Spleen (tissue), 7 donors: ENCODE measurements at regions not wholly inside any gene's neighbourhood (a gene's known extent, or its start where the extent isn't known, plus 50 kb on each side); places are given as distances from the start of the nearest gene placed in this dataset.

Source experiments
- CTCF ChIP-seq, 11 experiments: fragments of 200-600 bp in 7 of 11; fragments of 450-650 bp in 4 of 11; sonication (generic) in 4 of 11; IDR thresholded peaks in 8 of 11; conservative IDR thresholded peaks in 3 of 11; 1 replicate in 7 of 11; 2 replicates in 4 of 11; pipeline versions ENCODE4 v1.4.0 to v1.8.0; 2016 to 2021; ENCODE audit warnings: antibody characterized with exemption in 11 of 11, inconsistent platforms in 4 of 11, mild to moderate bottlenecking in 1 of 11
- POLR2A ChIP-seq, 3 donors: fragments of 450-650 bp; IDR thresholded peaks; one replicate each; pipeline ENCODE4 v1.5.1; 2017; ENCODE audit warnings: antibody characterized with exemption in 3 of 3, mild to moderate bottlenecking in 1 of 3
- POLR2AphosphoS5 ChIP-seq, 3 donors: sonication (generic); formaldehyde crosslinking; IDR thresholded peaks; one replicate each; pipeline ENCODE4 v1.5.1; 2017; ENCODE audit warnings: antibody characterized with exemption in 3 of 3
- donor health status: DM: no; HTN: no; CAD: no; lungs with moderate emphysema.
- donor health status: DM: no; HTN: no; CAD: no.
- donor health status: DM: no; HTN: no; CAD: no.

DNA sequence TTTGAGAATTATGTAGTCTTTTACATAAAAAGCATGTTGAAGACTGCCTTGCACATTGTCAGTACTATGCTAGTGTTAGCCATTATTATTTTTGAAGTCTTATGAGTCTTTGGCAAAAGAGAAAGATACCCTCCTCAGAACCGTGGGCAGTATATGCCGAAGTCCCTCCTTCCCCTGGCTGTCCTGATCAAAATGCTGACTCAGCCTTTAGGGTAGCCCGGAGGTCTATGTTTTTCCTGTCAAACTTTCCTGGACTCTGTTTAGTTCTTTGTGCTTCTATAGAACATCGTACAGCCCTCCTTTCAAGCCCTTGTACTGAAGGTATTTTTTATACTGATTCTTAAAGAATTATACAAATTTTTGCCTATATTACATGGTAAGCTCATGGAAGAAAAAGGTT lies 264.7 kb upstream of the ATP5MC3 start:
- no peak for TF ChIP-seq CTCF (IDR thresholded peaks at IDR 0.05 in 8 of 11, conservative IDR thresholded peaks at IDR 0.05 in 3 of 11)
- no peak for TF ChIP-seq POLR2AphosphoS5 (IDR thresholded peaks at IDR 0.05)
- TF ChIP-seq POLR2A (IDR thresholded peaks at IDR 0.05) = no peak
